ENCODE measurements at regions not wholly inside any gene's neighbourhood (a gene's known extent, or its start where the extent isn't known, plus 50 kb on each side); places are given as distances from the start of the nearest gene placed in this dataset.

- H3K4me1 ChIP-seq (ENCODE audit: control insufficient read depth, insufficient read depth, low read length): no peaks in the 10 kb centered on the region
- no peaks in the 10 kb centered on the region for H3K36me3 ChIP-seq (ENCODE audit: control insufficient read depth in 2 of 2, insufficient read depth in 1 of 2, low read length in 2 of 2)
- POLR2A ChIA-PET: no interaction called here
- CTCF ChIA-PET: no interaction called here
- no peak overlapping the region for H3K4me3 ChIP-seq (ENCODE audit: low read depth, low read length)
- H3K27ac ChIP-seq (ENCODE audit: extremely low read depth, low read depth, low read length): no peak overlapping the region
- H3K9me3 ChIP-seq (ENCODE audit: control insufficient read depth, insufficient read depth, low read depth, low read length): no peaks in the 10 kb centered on the region
- TF ChIP-seq ZNF768 (tag by site-specific recombination; IDR thresholded peaks at IDR 0.05): no peak
- no peak for TF ChIP-seq FEZF1 (tag by site-specific recombination; IDR thresholded peaks at IDR 0.05)
- no peak for TF ChIP-seq RBAK (tag by site-specific recombination; IDR thresholded peaks at IDR 0.05)
- no peak for TF ChIP-seq EGR2 (tag by site-specific recombination; IDR thresholded peaks at IDR 0.05; ENCODE audit: low read depth)
- no peak for TF ChIP-seq ELK4 (IDR thresholded peaks at IDR 0.05; ENCODE audit: borderline replicate concordance, low read depth, low read length)
- no peak for TF ChIP-seq SP2 (tag by site-specific recombination; IDR thresholded peaks at IDR 0.05)
- TF ChIP-seq KLF17 (tag by site-specific recombination; IDR thresholded peaks at IDR 0.05): no peak
- no peak for TF ChIP-seq TCF7L2 (IDR thresholded peaks at IDR 0.05; ENCODE audit: borderline replicate concordance, low read depth, low read length)
- no peak for TF ChIP-seq ZNF658 (tag by site-specific recombination; IDR thresholded peaks at IDR 0.05)
- no peak for TF ChIP-seq SETDB1 (IDR thresholded peaks at IDR 0.05; ENCODE audit: insufficient read length, low read length)
Measured at GRCh38 chr4:133637161-133637560, 488.1 kb downstream of the PCDH10 start.

GRCh38 chr4:133624744-133625143 is 475.6 kb downstream of the PCDH10 start:
- Histone ChIP-seq H3K4me3 (ENCODE audit: low read depth, low read length) (no peak overlapping the region), H3K36me3 (ENCODE audit: control insufficient read depth in 2 of 2, insufficient read depth in 1 of 2, low read length in 2 of 2) (no peaks in the 10 kb centered on the region), H3K27ac (ENCODE audit: extremely low read depth, low read depth, low read length) (no peak overlapping the region), H3K4me1 (ENCODE audit: control insufficient read depth, insufficient read depth, low read length) (no peaks in the 10 kb centered on the region), H3K9me3 (ENCODE audit: control insufficient read depth, insufficient read depth, low read depth, low read length) (no peaks in the 10 kb centered on the region)
- TF ChIP-seq ZNF488 (tag by site-specific recombination; IDR thresholded peaks at IDR 0.05): no peak
- TF ChIP-seq ZBTB1 (tag by site-specific recombination; IDR thresholded peaks at IDR 0.05): no peak
- TF ChIP-seq ZNF585B (tag by site-specific recombination; IDR thresholded peaks at IDR 0.05): no peak
- TF ChIP-seq ZNF114 (tag by site-specific recombination; IDR thresholded peaks at IDR 0.05): no peak
- TF ChIP-seq ZNF221 (tag by site-specific recombination; IDR thresholded peaks at IDR 0.05; ENCODE audit: borderline replicate concordance): no peak
- no peak for TF ChIP-seq ZNF785 (tag by site-specific recombination; IDR thresholded peaks at IDR 0.05)
- no peak for TF ChIP-seq ZFP37 (tag by site-specific recombination; IDR thresholded peaks at IDR 0.05)
- TF ChIP-seq ZNF157 (tag by site-specific recombination; IDR thresholded peaks at IDR 0.05): no peak
- TF ChIP-seq ZNF121 (tag by site-specific recombination; IDR thresholded peaks at IDR 0.05): no peak
- CTCF ChIA-PET: no interaction called here
- POLR2A ChIA-PET: no interaction called here

- no peaks in the 10 kb centered on the region for H3K36me3 ChIP-seq (ENCODE audit: control insufficient read depth in 2 of 2, insufficient read depth in 1 of 2, low read length in 2 of 2)
- POLR2A ChIA-PET: no interaction called here
- CTCF ChIA-PET: no interaction called here
- H3K9me3 ChIP-seq (ENCODE audit: control insufficient read depth, insufficient read depth, low read depth, low read length): no peaks in the 10 kb centered on the region
- no peaks in the 10 kb centered on the region for H3K4me1 ChIP-seq (ENCODE audit: control insufficient read depth, insufficient read depth, low read length)
- H3K4me3 ChIP-seq (ENCODE audit: low read depth, low read length): no peak overlapping the region
- H3K27ac ChIP-seq (ENCODE audit: extremely low read depth, low read depth, low read length): no peak overlapping the region
- TF ChIP-seq ZNF776 (tag by site-specific recombination; IDR thresholded peaks at IDR 0.05; ENCODE audit: borderline replicate concordance) (no peak), ZNF311 (tag by site-specific recombination; IDR thresholded peaks at IDR 0.05; ENCODE audit: borderline replicate concordance) (no peak), HOXD13 (CRISPR knock-in tag; IDR thresholded peaks at IDR 0.05; ENCODE audit: borderline replicate concordance) (no peak), ZNF670 (tag by site-specific recombination; IDR thresholded peaks at IDR 0.05; ENCODE audit: low read depth) (no peak), ZNF629 (tag by site-specific recombination; IDR thresholded peaks at IDR 0.05) (no peak), HIC1 (tag by site-specific recombination; IDR thresholded peaks at IDR 0.05) (no peak), ZNF266 (tag by site-specific recombination; IDR thresholded peaks at IDR 0.05; ENCODE audit: low read depth) (no peak), SP2 (tag by site-specific recombination; IDR thresholded peaks at IDR 0.05) (no peak), KLF17 (tag by site-specific recombination; IDR thresholded peaks at IDR 0.05) (no peak), SP3 (tag by site-specific recombination; IDR thresholded peaks at IDR 0.05) (no peak), ZNF791 (tag by site-specific recombination; IDR thresholded peaks at IDR 0.05) (no peak)
Measured at GRCh38 chr4:133623847-133624246, 474.8 kb downstream of the PCDH10 start.
